Hematopoietic multipotent progenitor cell (in vitro differentiated cells): ENCODE measurements at regions not wholly inside any gene's neighbourhood (a gene's known extent, or its start where the extent isn't known, plus 50 kb on each side); places are given as distances from the start of the nearest gene placed in this dataset.

Experiments
- DNase-seq, 3 donors: peaks; one replicate each; pipeline ENCODE4 v3.0.0-alpha.2; 2011 to 2015; ENCODE audit warnings: low read depth in 2 of 3, low spot score in 2 of 3

- no peak for DNase-seq
These were observed 102.7 kb upstream of the CD180 start for GRCh38 chr5:67299231-67299735.

GRCh38 chr5:67297802-67298532 lies 101.4 kb upstream of the CD180 start:
- DNase-seq: no peak

- no peak for DNase-seq
These were observed 100.8 kb upstream of the CD180 start for GRCh38 chr5:67297376-67297775.

GRCh38 chr5:67294266-67294938 lies 97.8 kb upstream of the CD180 start:
- DNase-seq: no peak

- DNase-seq: no peak
These were observed 96.6 kb upstream of the CD180 start for GRCh38 chr5:67293226-67293625.

GRCh38 chr5:67292201-67292940 lies 95.8 kb upstream of the CD180 start:
- DNase-seq: no peak

GRCh38 chr5:67291671-67292070 lies 95.1 kb upstream of the CD180 start:
- DNase-seq: no peak

GRCh38 chr5:67291066-67291465 lies 94.5 kb upstream of the CD180 start:
- DNase-seq: no peak

- DNase-seq: no peak
These were observed 94.1 kb upstream of the CD180 start for GRCh38 chr5:67290655-67291054.

- DNase-seq: no peak
These were observed 93.3 kb upstream of the CD180 start for GRCh38 chr5:67289763-67290521.

GRCh38 chr5:67287510-67288268 lies 91.1 kb upstream of the CD180 start:
- no peak for DNase-seq

GRCh38 chr5:67286006-67286405 lies 89.4 kb upstream of the CD180 start:
- no peak for DNase-seq

- no peak for DNase-seq
These were observed 87.4 kb upstream of the CD180 start for GRCh38 chr5:67283988-67284487.

GRCh38 chr5:67283275-67283987 lies 86.8 kb upstream of the CD180 start:
- no peak for DNase-seq

GRCh38 chr5:67281874-67282273 lies 85.3 kb upstream of the CD180 start:
- no peak for DNase-seq

GRCh38 chr5:67273689-67274356 lies 77.2 kb upstream of the CD180 start:
- no peak for DNase-seq

- no peak for DNase-seq
These were observed 76.0 kb upstream of the CD180 start for GRCh38 chr5:67272453-67273130.
